ENCODE measurements at regions not wholly inside any gene's neighbourhood (a gene's known extent, or its start where the extent isn't known, plus 50 kb on each side); places are given as distances from the start of the nearest gene placed in this dataset.

GRCh38 chr22:47251911-47252310 is 489.5 kb downstream of the TBC1D22A start:
- Mint-ChIP-seq H3K27ac (no peak overlapping the region), H3K9me3 (ENCODE audit: insufficient read depth) (peaks cover 3% of the 10 kb centered on the region), H3K4me3 (no peak overlapping the region), H3K4me1 (no peaks in the 10 kb centered on the region), H3K27me3 (peaks cover 14% of the 10 kb centered on the region)
- Histone ChIP-seq H2AFZ (ENCODE audit: insufficient read depth, low read depth, low read length, poor library complexity, severe bottlenecking) (no peak overlapping the region), H3K27me3 (replicated peaks in 1 of 4; ENCODE audit: control extremely low read depth in 1 of 4, control insufficient read depth in 3 of 4, insufficient read depth in 4 of 4, low read length in 3 of 4) (no peaks in the 10 kb centered on the region), H3K9ac (ENCODE audit: low read length) (no peak overlapping the region), H3K27ac (ENCODE audit: low read length in 2 of 2) (no peak overlapping the region), H3K4me3 (ENCODE audit: control extremely low read depth in 1 of 5, extremely low read depth in 1 of 5, insufficient read depth in 1 of 5, low read depth in 2 of 5, low read length in 4 of 5) (no peak overlapping the region), H4K20me1 (ENCODE audit: control insufficient read depth, insufficient read depth, low read length, poor library complexity, severe bottlenecking) (no peaks in the 10 kb centered on the region), H3K79me2 (ENCODE audit: control insufficient read depth, insufficient read depth, low read length) (no peaks in the 10 kb centered on the region), H3K4me2 (replicated peaks; ENCODE audit: low read depth, low read length, poor library complexity, severe bottlenecking) (no peak overlapping the region), H3K9me3 (ENCODE audit: control extremely low read depth in 1 of 3, control insufficient read depth in 2 of 3, insufficient read depth in 1 of 3, low read length in 2 of 3) (peaks cover 0 to 23% (median 0%) of the 10 kb centered on the region in 3 donors), H3K4me1 (ENCODE audit: control insufficient read depth in 2 of 2, insufficient read depth in 2 of 2, low read length in 2 of 2) (no peaks in the 10 kb centered on the region), H3K36me3 (replicated peaks in 1 of 2; ENCODE audit: control extremely low read depth in 1 of 2, control insufficient read depth in 1 of 2, extremely low read depth in 1 of 2, insufficient read depth in 2 of 2, low read length in 1 of 2) (no peaks in the 10 kb centered on the region)
- CTCF ChIA-PET = interaction anchor here (0.7 kb wide), 1 partner anchor 460 kb away, joined by 4 read pairs; no protein-coding TSS in a partner anchor
- intact Hi-C loops (cut with micrococcal nuclease) = no loop called here
- ATAC-seq (ENCODE audit: low read depth) (no peak), DNase-seq (no peak)
- WGBS (ENCODE audit: insufficient coverage) = 89% methylated on average over 3 of the region's 4 CpGs
- TF ChIP-seq EZH2 (IDR thresholded peaks at IDR 0.05; ENCODE audit: borderline replicate concordance, insufficient read depth, low read depth, low read length, poor library complexity, severe bottlenecking) (no peak), CTCF (IDR thresholded peaks at IDR 0.05) (no peak)
- POLR2A ChIA-PET = no interaction called here

GRCh38 chr22:47250995-47251765 is 488.7 kb downstream of the TBC1D22A start:
- ChIA-PET CTCF (no interaction called here), POLR2A (no interaction called here)
- peaks cover 17% of the 10 kb centered on the region for H3K27me3 Mint-ChIP-seq
- intact Hi-C loops (cut with micrococcal nuclease) = no loop called here
- H2AFZ ChIP-seq (ENCODE audit: insufficient read depth, low read depth, low read length, poor library complexity, severe bottlenecking) = no peak overlapping the region
- H3K27ac Mint-ChIP-seq = no peak overlapping the region
- TF ChIP-seq EZH2 (IDR thresholded peaks at IDR 0.05; ENCODE audit: borderline replicate concordance, insufficient read depth, low read depth, low read length, poor library complexity, severe bottlenecking) = no peak
- TF ChIP-seq CTCF (IDR thresholded peaks at IDR 0.05) = no peak
- H3K27me3 ChIP-seq (replicated peaks in 1 of 4; ENCODE audit: control extremely low read depth in 1 of 4, control insufficient read depth in 3 of 4, insufficient read depth in 4 of 4, low read length in 3 of 4) = no peaks in the 10 kb centered on the region
- H4K20me1 ChIP-seq (ENCODE audit: control insufficient read depth, insufficient read depth, low read length, poor library complexity, severe bottlenecking) = no peaks in the 10 kb centered on the region
- H3K27ac ChIP-seq (ENCODE audit: low read length in 2 of 2) = no peak overlapping the region
- no peaks in the 10 kb centered on the region for H3K4me1 Mint-ChIP-seq
- no peak overlapping the region for H3K4me3 ChIP-seq (ENCODE audit: control extremely low read depth in 1 of 5, extremely low read depth in 1 of 5, insufficient read depth in 1 of 5, low read depth in 2 of 5, low read length in 4 of 5)
- H3K9me3 ChIP-seq (ENCODE audit: control extremely low read depth in 1 of 3, control insufficient read depth in 2 of 3, insufficient read depth in 1 of 3, low read length in 2 of 3) = peaks cover 0 to 23% (median 0%) of the 10 kb centered on the region in 3 donors
- no peaks in the 10 kb centered on the region for H3K4me1 ChIP-seq (ENCODE audit: control insufficient read depth in 2 of 2, insufficient read depth in 2 of 2, low read length in 2 of 2)
- 92% methylated on average over 12 of the region's 12 CpGs for WGBS (ENCODE audit: insufficient coverage)
- no peak overlapping the region for H3K4me2 ChIP-seq (replicated peaks; ENCODE audit: low read depth, low read length, poor library complexity, severe bottlenecking)
- H3K79me2 ChIP-seq (ENCODE audit: control insufficient read depth, insufficient read depth, low read length) = no peaks in the 10 kb centered on the region
- no peaks in the 10 kb centered on the region for H3K36me3 ChIP-seq (replicated peaks in 1 of 2; ENCODE audit: control extremely low read depth in 1 of 2, control insufficient read depth in 1 of 2, extremely low read depth in 1 of 2, insufficient read depth in 2 of 2, low read length in 1 of 2)
- no peak overlapping the region for H3K4me3 Mint-ChIP-seq
- no peak overlapping the region for H3K9ac ChIP-seq (ENCODE audit: low read length)
- no peak for ATAC-seq (ENCODE audit: low read depth)
- DNase-seq = no peak
- H3K9me3 Mint-ChIP-seq (ENCODE audit: insufficient read depth) = peaks cover 3% of the 10 kb centered on the region
